ENCODE measurements at regions not wholly inside any gene's neighbourhood (a gene's known extent, or its start where the extent isn't known, plus 50 kb on each side); places are given as distances from the start of the nearest gene placed in this dataset.

DNA sequence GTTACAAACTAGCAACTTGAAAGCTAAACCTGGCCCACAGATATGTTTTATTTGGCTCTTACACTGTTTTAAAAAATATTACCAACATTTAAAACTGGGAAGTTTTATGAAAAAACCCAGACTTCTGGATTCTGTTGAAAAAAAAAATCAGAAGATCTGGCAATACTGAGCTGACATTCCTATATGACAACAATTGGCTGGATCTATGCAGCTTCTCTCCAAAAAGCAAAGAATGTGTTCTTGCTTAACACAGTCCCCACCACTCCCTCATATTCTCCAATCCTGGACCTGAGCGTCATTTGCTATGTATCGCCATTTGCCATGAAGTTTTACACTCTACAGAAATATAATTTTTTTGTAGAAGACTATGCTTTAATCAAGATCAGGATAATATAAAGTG is 859.6 kb downstream of the LTN1 start:
- H2BK5ac ChIP-seq (ENCODE audit: low read depth, low read length, poor library complexity): no peak overlapping the region
- H4K12ac ChIP-seq (ENCODE audit: low read depth, low read length): no peak overlapping the region
- no peak for DNase-seq

DNA sequence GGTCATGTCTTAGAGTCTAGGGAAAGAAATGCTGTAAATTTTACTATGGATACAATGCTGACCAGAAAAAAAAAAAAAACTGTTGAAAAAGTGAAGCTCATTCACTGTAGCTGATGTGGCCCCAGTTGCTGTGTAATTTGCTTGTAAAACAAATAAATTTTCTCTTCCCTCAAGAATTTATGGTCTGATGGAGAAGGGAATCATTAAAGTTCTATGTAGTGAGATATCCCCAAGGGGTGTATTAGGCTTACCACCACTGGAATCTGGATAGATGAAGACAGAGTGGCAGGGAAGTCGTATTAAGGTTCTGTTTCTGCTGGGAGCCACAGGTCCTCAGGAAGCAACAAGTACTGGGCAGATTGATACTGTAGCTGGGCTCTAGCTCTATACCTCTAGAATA is 860.0 kb downstream of the LTN1 start:
- no peak overlapping the region for H3K18ac ChIP-seq (ENCODE audit: low read length)
- no peak overlapping the region for H2BK120ac ChIP-seq (ENCODE audit: insufficient read depth, low read length, poor library complexity)
- no peak overlapping the region for H3K4ac ChIP-seq (ENCODE audit: low read depth, low read length)
- no peak overlapping the region for H3K9ac ChIP-seq (ENCODE audit: low read length)
- H3K4me2 ChIP-seq (ENCODE audit: low read length): no peak overlapping the region
- H2BK12ac ChIP-seq (ENCODE audit: low read length): no peak overlapping the region
- H3K9me3 ChIP-seq (ENCODE audit: insufficient read depth, low read depth, low read length): peaks cover 7% of the 10 kb centered on the region
- no peak overlapping the region for H2AK5ac ChIP-seq (ENCODE audit: low read length)
- no peak overlapping the region for H4K91ac ChIP-seq (ENCODE audit: low read depth, low read length)
- H3K36me3 ChIP-seq (ENCODE audit: control insufficient read depth in 1 of 2, insufficient read depth in 2 of 2, low read length in 2 of 2): peaks cover 0 to 2% of the 10 kb centered on the region in 2 experiments
- no peak overlapping the region for H2AFZ ChIP-seq (ENCODE audit: insufficient read depth, low read length, poor library complexity)
- H3K27me3 ChIP-seq (ENCODE audit: insufficient read depth, low read length): no peaks in the 10 kb centered on the region
- no peaks in the 10 kb centered on the region for H3K79me1 ChIP-seq (ENCODE audit: low read length)
- WGBS (ENCODE audit: extremely low coverage, insufficient coverage, insufficient read length): no CpG with 5 or more reads among the region's 1 CpG
- no peak overlapping the region for H4K12ac ChIP-seq (ENCODE audit: low read depth, low read length)
- no peaks in the 10 kb centered on the region for H3K79me2 ChIP-seq (ENCODE audit: control insufficient read depth, insufficient read depth, low read length, poor library complexity)
- H3K4me3 ChIP-seq (ENCODE audit: low read depth, low read length): no peak overlapping the region
- no peak overlapping the region for H3K14ac ChIP-seq (ENCODE audit: low read length)
- no peak overlapping the region for H2BK5ac ChIP-seq (ENCODE audit: low read depth, low read length, poor library complexity)
- no peak for DNase-seq
- H4K8ac ChIP-seq (ENCODE audit: low read depth, low read length): no peak overlapping the region
- no peaks in the 10 kb centered on the region for H3K4me1 ChIP-seq (ENCODE audit: control insufficient read depth in 1 of 2, insufficient read depth in 2 of 2, low read length in 2 of 2)
- no peak overlapping the region for H3K23ac ChIP-seq (ENCODE audit: low read length)
- H3K27ac ChIP-seq (ENCODE audit: low read depth, low read length): no peak overlapping the region

More for the DNA sequence above, 859.6 kb downstream of the LTN1 start:
- H3K18ac ChIP-seq (ENCODE audit: low read length): no peak overlapping the region
- no CpG with 5 or more reads among the region's 2 CpGs for WGBS (ENCODE audit: extremely low coverage, insufficient coverage, insufficient read length)
- peaks cover 7% of the 10 kb centered on the region for H3K9me3 ChIP-seq (ENCODE audit: insufficient read depth, low read depth, low read length)
- no peak overlapping the region for H3K9ac ChIP-seq (ENCODE audit: low read length)
- H2AFZ ChIP-seq (ENCODE audit: insufficient read depth, low read length, poor library complexity): no peak overlapping the region
- H3K36me3 ChIP-seq (ENCODE audit: control insufficient read depth in 1 of 2, insufficient read depth in 2 of 2, low read length in 2 of 2): peaks cover 0 to 2% of the 10 kb centered on the region in 2 experiments
- H3K4ac ChIP-seq (ENCODE audit: low read depth, low read length): no peak overlapping the region
- no peak overlapping the region for H3K14ac ChIP-seq (ENCODE audit: low read length)
- no peak overlapping the region for H3K4me3 ChIP-seq (ENCODE audit: low read depth, low read length)
- H3K4me2 ChIP-seq (ENCODE audit: low read length): no peak overlapping the region
- H3K4me1 ChIP-seq (ENCODE audit: control insufficient read depth in 1 of 2, insufficient read depth in 2 of 2, low read length in 2 of 2): no peaks in the 10 kb centered on the region
- no peak overlapping the region for H2BK12ac ChIP-seq (ENCODE audit: low read length)
- no peak overlapping the region for H3K23ac ChIP-seq (ENCODE audit: low read length)
- no peak overlapping the region for H2AK5ac ChIP-seq (ENCODE audit: low read length)
- no peaks in the 10 kb centered on the region for H3K79me1 ChIP-seq (ENCODE audit: low read length)
- no peak overlapping the region for H4K91ac ChIP-seq (ENCODE audit: low read depth, low read length)
- no peak overlapping the region for H3K27ac ChIP-seq (ENCODE audit: low read depth, low read length)
- no peak overlapping the region for H4K8ac ChIP-seq (ENCODE audit: low read depth, low read length)
- no peak overlapping the region for H2BK120ac ChIP-seq (ENCODE audit: insufficient read depth, low read length, poor library complexity)
- no peaks in the 10 kb centered on the region for H3K27me3 ChIP-seq (ENCODE audit: insufficient read depth, low read length)
- no peaks in the 10 kb centered on the region for H3K79me2 ChIP-seq (ENCODE audit: control insufficient read depth, insufficient read depth, low read length, poor library complexity)

GRCh38 chr21:28127175-28127785 is 865.4 kb downstream of the LTN1 start:
- Histone ChIP-seq H3K4me1 (ENCODE audit: control insufficient read depth in 1 of 2, insufficient read depth in 2 of 2, low read length in 2 of 2) (no peaks in the 10 kb centered on the region), H3K23ac (ENCODE audit: low read length) (no peak overlapping the region), H2AFZ (ENCODE audit: insufficient read depth, low read length, poor library complexity) (no peak overlapping the region), H2BK12ac (ENCODE audit: low read length) (no peak overlapping the region), H3K79me1 (ENCODE audit: low read length) (no peaks in the 10 kb centered on the region), H3K9ac (ENCODE audit: low read length) (no peak overlapping the region), H4K91ac (ENCODE audit: low read depth, low read length) (no peak overlapping the region), H3K4ac (ENCODE audit: low read depth, low read length) (no peak overlapping the region), H2BK5ac (ENCODE audit: low read depth, low read length, poor library complexity) (no peak overlapping the region), H4K12ac (ENCODE audit: low read depth, low read length) (no peak overlapping the region), H3K4me3 (ENCODE audit: low read depth, low read length) (no peak overlapping the region), H3K14ac (ENCODE audit: low read length) (no peak overlapping the region), H3K9me3 (ENCODE audit: insufficient read depth, low read depth, low read length) (peaks cover 7% of the 10 kb centered on the region), H3K79me2 (ENCODE audit: control insufficient read depth, insufficient read depth, low read length, poor library complexity) (no peaks in the 10 kb centered on the region), H3K27me3 (ENCODE audit: insufficient read depth, low read length) (no peaks in the 10 kb centered on the region), H3K4me2 (ENCODE audit: low read length) (no peak overlapping the region), H3K27ac (ENCODE audit: low read depth, low read length) (no peak overlapping the region), H2AK5ac (ENCODE audit: low read length) (no peak overlapping the region), H4K8ac (ENCODE audit: low read depth, low read length) (no peak overlapping the region), H3K36me3 (ENCODE audit: control insufficient read depth in 1 of 2, insufficient read depth in 2 of 2, low read length in 2 of 2) (peaks cover 0 to 2% of the 10 kb centered on the region in 2 experiments), H2BK120ac (ENCODE audit: insufficient read depth, low read length, poor library complexity) (no peak overlapping the region), H3K18ac (ENCODE audit: low read length) (no peak overlapping the region)
- WGBS (ENCODE audit: extremely low coverage, insufficient coverage, insufficient read length): no CpG with 5 or more reads among the region's 2 CpGs
- no peak for DNase-seq

DNA sequence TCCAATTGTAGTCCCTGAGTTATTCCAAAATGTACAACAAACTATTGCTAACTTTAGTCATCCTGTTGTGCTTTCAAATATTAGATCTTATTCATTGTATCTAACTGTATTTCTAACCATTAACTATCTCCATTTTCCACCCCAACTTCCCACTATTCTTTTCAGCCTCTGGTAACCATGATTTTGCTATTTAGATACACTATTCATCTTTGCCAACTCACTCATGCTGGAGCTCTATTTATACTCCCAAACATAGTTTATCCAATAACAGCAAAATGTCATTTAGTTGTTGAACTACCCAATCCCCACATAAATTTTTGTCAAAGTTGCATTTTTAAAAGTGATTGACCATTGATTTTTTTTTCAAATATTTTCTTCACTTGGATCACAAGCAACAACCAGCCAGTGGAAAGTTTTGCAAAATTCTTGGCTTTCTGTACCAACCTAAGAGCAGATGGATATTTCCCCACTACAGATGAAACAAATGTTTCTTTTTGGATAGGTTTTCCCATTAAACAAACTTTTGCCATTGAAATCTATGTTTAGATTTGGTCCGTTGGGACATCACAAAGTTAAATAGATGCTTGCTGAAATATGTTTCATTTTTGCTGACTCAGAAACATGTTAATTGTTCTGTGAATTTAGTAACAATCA is 866.0 kb downstream of the LTN1 start:
- H3K79me2 ChIP-seq (ENCODE audit: control insufficient read depth, insufficient read depth, low read length, poor library complexity): no peaks in the 10 kb centered on the region
- H3K36me3 ChIP-seq (ENCODE audit: control insufficient read depth in 1 of 2, insufficient read depth in 2 of 2, low read length in 2 of 2): peaks cover 0 to 2% of the 10 kb centered on the region in 2 experiments
- WGBS (ENCODE audit: extremely low coverage, insufficient coverage, insufficient read length): no CpG with 5 or more reads among the region's 1 CpG
- H2BK12ac ChIP-seq (ENCODE audit: low read length): no peak overlapping the region
- H3K27me3 ChIP-seq (ENCODE audit: insufficient read depth, low read length): no peaks in the 10 kb centered on the region
- H3K23ac ChIP-seq (ENCODE audit: low read length): no peak overlapping the region
- no peak overlapping the region for H3K18ac ChIP-seq (ENCODE audit: low read length)
- no peak overlapping the region for H4K8ac ChIP-seq (ENCODE audit: low read depth, low read length)
- no peak overlapping the region for H3K27ac ChIP-seq (ENCODE audit: low read depth, low read length)
- no peak overlapping the region for H3K14ac ChIP-seq (ENCODE audit: low read length)
- no peak overlapping the region for H2AK5ac ChIP-seq (ENCODE audit: low read length)
- H3K4me3 ChIP-seq (ENCODE audit: low read depth, low read length): no peak overlapping the region
- H3K9ac ChIP-seq (ENCODE audit: low read length): no peak overlapping the region
- no peak overlapping the region for H2AFZ ChIP-seq (ENCODE audit: insufficient read depth, low read length, poor library complexity)
- H3K4me1 ChIP-seq (ENCODE audit: control insufficient read depth in 1 of 2, insufficient read depth in 2 of 2, low read length in 2 of 2): no peaks in the 10 kb centered on the region
- H3K4me2 ChIP-seq (ENCODE audit: low read length): no peak overlapping the region
- H2BK120ac ChIP-seq (ENCODE audit: insufficient read depth, low read length, poor library complexity): no peak overlapping the region
- H4K12ac ChIP-seq (ENCODE audit: low read depth, low read length): no peak overlapping the region
- H3K79me1 ChIP-seq (ENCODE audit: low read length): no peaks in the 10 kb centered on the region
- no peak overlapping the region for H4K91ac ChIP-seq (ENCODE audit: low read depth, low read length)
- DNase-seq: no peak
- no peak overlapping the region for H2BK5ac ChIP-seq (ENCODE audit: low read depth, low read length, poor library complexity)
- H3K4ac ChIP-seq (ENCODE audit: low read depth, low read length): no peak overlapping the region
- peaks cover 7% of the 10 kb centered on the region for H3K9me3 ChIP-seq (ENCODE audit: insufficient read depth, low read depth, low read length)
